GM13976 (cell line): ENCODE measurements at regions not wholly inside any gene's neighbourhood (a gene's known extent, or its start where the extent isn't known, plus 50 kb on each side); places are given as distances from the start of the nearest gene placed in this dataset.

Experiments used
- DNase-seq: peaks from one replicate; pipeline ENCODE4 v3.0.0; 2012; ENCODE audit warnings: low spot score
- in situ Hi-C: fragments of 300-500 bp; cut with MboI; formaldehyde crosslinking; loops from one replicate; pipeline ENCODE4 v1.12.0; 2022; ENCODE audit warnings: low sequenced_read_pairs, mixed read lengths, inconsistent platforms; ENCODE audit not compliant: unreplicated experiment
- TF ChIP-seq, protein P1 (sequence below): IDR thresholded peaks from 2 replicates; pipeline ENCODE4 v1.5.1; 2012; ENCODE audit warnings: borderline replicate concordance, mild to moderate bottlenecking; ENCODE audit not compliant: insufficient read depth; ENCODE audit errors: extremely low read depth, missing control alignments, control extremely low read depth

DNA sequence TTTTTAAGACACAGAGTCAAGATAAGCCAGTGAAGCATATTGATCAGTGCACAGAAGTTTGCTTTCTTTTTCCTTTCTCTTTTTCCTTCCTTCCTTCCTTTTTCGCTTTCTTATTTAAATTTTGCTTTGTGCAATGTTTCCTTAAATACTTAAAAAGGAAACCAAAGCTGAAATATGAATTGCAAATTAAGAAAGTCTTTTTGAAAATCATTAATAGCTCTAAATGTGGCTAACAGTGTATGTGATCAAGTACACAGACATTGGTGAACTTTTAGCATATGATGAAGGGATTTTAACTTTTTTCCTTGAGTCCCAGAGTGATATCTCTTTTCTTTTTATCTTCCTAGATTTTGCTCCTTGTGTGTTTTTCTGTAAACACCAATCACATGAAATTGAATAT, 1356.9 kb upstream of the PRR20A start:
- TF ChIP-seq, protein P1, sequence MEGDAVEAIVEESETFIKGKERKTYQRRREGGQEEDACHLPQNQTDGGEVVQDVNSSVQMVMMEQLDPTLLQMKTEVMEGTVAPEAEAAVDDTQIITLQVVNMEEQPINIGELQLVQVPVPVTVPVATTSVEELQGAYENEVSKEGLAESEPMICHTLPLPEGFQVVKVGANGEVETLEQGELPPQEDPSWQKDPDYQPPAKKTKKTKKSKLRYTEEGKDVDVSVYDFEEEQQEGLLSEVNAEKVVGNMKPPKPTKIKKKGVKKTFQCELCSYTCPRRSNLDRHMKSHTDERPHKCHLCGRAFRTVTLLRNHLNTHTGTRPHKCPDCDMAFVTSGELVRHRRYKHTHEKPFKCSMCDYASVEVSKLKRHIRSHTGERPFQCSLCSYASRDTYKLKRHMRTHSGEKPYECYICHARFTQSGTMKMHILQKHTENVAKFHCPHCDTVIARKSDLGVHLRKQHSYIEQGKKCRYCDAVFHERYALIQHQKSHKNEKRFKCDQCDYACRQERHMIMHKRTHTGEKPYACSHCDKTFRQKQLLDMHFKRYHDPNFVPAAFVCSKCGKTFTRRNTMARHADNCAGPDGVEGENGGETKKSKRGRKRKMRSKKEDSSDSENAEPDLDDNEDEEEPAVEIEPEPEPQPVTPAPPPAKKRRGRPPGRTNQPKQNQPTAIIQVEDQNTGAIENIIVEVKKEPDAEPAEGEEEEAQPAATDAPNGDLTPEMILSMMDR, result no peak
- in situ Hi-C loops, result no loop called here
- no peak for DNase-seq

DNA sequence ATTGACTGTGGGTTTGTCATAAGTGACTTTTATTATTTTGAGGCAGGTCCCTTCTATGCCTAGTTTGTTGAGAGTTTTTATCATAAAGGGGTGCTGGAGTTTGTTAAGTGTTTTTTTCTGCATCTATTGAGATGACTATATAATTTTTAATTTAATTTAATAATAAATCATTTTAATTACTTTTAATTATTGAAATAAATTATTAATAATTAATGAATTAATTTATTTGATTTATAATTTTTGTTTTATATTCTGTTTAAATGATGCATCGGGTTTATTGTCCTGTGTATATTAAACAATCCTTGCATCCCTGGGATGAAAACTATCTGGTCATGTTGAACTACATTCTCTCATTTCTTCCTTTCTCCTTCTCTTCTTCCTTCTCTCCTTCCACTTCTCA, 1352.2 kb upstream of the PRR20A start:
- in situ Hi-C loops, result no loop called here
- TF ChIP-seq, protein P1, result no peak
- no peak for DNase-seq

DNA sequence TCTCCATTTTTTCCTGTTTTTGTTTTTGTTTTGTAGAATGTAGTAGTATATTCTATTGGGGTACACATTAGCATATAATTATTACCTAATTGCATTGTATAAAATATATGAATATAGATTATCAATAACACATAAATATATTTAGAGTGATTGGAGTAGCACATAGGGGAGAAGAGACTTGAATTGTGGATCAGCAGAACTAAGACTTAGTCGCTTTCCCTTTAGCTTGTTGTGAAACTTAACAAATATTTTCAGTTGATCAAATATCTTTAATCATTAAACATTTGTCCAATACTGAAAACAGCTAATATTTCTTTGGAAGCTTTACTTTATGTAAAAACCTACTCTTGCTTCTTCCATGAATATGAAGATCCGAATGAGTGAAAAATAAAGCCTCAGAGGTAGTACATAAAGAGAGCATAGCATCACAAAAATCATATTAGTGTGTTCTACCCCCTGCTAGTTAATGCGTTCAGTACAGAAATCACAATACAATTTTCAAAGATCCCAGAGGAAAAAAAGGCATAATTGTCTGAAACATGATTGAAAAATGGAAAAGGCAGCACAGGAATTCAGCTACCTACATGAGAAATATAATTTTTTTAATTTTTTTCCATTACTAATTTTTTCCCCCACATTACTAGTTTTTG, 1348.0 kb upstream of the PRR20A start:
- TF ChIP-seq, protein P1, result no peak
- DNase-seq, result no peak
- in situ Hi-C loops, result no loop called here

DNA sequence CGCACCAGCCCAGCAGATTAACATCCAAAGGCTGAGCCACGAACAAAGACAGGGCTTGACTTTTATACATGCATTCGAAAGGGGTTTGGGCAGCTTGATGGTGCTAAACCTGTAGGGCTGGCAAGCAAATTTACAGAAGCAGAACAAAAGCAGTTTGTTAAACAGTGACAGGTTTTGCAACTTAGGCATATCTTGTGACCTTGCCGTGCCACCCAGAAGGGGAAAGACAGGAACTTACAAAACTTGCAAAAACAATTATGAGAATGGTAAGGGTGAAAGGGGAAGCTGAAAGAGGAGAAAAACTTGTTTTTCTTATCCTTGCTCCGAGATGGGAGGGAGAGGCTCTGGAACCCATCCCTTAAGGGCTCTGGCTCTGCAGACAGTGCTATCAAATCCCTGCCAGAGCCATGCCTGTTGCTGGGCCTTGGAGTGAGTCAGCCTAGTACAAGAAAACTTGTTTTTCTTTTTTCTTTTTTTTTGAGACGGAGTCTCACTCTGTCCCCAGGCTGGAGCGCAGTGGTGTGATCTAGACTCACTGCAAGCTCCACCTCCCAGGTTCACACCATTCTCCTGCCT, 1325.2 kb upstream of the PRR20A start:
- TF ChIP-seq, protein P1, result no peak
- DNase-seq, result no peak
- in situ Hi-C loops, result no loop called here

DNA sequence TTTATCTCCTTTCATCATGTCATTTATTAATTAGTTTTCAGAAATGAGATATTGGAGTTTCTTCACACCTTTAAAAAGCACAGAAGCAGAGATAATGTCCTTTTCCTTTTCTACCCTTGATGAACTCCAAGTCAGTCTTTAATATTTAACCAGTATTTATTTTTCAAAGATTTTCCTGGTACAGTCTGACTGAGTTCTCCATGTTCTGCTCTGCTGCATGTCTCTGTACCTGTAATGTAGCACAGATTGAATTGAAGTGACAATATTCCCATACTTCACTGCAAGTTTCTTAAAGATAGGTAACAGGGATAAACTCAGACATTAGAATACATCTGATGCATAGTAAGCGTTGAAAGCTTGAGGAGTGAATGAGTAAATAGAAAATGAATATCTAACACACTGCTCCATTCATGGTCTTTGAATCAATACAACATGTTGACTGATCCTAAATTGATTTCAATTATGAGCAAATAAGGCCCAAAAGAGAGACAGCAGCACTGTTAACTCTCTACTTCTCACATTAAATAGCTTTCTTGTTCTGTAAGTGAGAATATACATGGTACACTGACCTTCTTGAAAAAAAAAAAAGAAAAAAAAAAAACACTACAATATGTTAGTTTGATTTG, 1323.6 kb upstream of the PRR20A start:
- DNase-seq, result no peak
- TF ChIP-seq, protein P1, result no peak
- in situ Hi-C loops, result no loop called here

DNA sequence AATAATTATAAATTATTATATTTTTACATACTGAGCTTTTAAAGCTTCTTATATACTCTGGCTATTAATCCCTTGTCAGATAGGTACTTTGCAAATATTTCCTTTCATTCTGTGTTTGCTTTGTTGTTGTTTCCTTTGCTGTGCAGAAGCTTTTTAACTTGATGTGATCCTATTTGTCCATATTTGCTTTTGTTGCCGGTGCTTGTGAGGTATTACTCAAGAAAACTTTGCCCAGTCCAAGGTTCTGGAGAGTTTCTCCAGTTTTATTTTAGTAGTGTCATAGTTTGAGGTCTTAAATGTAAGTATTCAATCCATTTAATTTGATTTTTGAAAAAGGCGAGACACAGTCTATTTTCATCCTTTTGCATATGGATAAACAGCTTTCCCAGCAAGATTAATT, 1319.9 kb upstream of the PRR20A start:
- DNase-seq, result no peak
- in situ Hi-C loops, result no loop called here
- TF ChIP-seq, protein P1, result no peak

DNA sequence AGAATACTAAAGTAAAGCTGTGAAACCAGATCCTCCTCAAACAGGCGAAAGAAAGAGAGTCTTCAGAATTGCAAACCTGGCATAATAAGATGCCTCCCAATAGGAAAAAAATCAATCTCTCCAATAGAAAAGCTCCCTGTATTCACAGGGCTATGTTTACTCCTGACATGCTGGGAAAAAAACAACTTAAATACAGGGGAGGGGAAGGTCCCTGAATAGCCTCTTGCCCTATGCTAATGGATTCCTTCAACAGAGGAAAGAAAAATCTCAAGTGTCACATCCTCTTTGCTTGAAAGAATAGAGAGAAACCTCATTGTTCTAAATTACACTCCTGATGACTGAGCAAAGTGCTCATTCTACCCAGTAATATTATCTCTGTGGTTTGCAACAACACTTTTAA, 1271.1 kb upstream of the PRR20A start:
- in situ Hi-C loops, result no loop called here
- no peak for DNase-seq
- TF ChIP-seq, protein P1, result no peak
